ENCODE measurements at regions not wholly inside any gene's neighbourhood (a gene's known extent, or its start where the extent isn't known, plus 50 kb on each side); places are given as distances from the start of the nearest gene placed in this dataset.

DNA sequence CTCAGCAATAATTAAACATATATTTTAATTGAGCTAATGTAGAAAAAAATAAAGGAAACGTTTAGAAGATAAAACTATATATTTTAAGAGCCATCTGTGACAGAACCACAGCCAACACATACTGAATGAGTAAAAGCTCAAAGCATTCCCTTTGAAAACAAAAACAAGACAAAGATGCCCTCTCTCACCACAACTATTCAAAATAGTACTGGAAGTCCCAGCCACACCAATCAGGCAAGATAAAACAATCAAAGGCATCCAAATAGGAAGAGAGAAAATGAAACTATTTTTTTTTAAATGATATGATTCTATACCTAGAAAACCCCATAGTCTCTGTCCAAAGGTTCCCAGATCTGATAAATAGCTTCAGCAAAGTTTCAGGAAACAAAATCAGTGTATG lies 262.0 kb downstream of the HTR1A start:
- Mint-ChIP-seq H3K4me1 (no peaks in the 10 kb centered on the region), H3K4me3 (no peak overlapping the region), H3K27me3 (no peaks in the 10 kb centered on the region), H3K27ac (no peak overlapping the region), H3K9me3 (peaks cover 2 to 7% (median 5%) of the 10 kb centered on the region in 5 donors), H3K36me3 (no peaks in the 10 kb centered on the region)
- POLR2A ChIA-PET, result no interaction called here
- H3K9me3 ChIP-seq (ENCODE audit: low read length), result no peaks in the 10 kb centered on the region
- CTCF ChIA-PET, result no interaction called here
- no peak overlapping the region for H3K27ac ChIP-seq (ENCODE audit: low read depth, low read length)
- H3K36me3 ChIP-seq (ENCODE audit: insufficient read depth, low read length), result no peaks in the 10 kb centered on the region
- H3K4me1 ChIP-seq (ENCODE audit: insufficient read depth, low read length), result no peaks in the 10 kb centered on the region
- H3K4me3 ChIP-seq (ENCODE audit: low read length), result no peak overlapping the region
- DNase-seq, result no peak
- H3K27me3 ChIP-seq (ENCODE audit: insufficient read depth, low read length, poor library complexity, severe bottlenecking), result no peaks in the 10 kb centered on the region

DNA sequence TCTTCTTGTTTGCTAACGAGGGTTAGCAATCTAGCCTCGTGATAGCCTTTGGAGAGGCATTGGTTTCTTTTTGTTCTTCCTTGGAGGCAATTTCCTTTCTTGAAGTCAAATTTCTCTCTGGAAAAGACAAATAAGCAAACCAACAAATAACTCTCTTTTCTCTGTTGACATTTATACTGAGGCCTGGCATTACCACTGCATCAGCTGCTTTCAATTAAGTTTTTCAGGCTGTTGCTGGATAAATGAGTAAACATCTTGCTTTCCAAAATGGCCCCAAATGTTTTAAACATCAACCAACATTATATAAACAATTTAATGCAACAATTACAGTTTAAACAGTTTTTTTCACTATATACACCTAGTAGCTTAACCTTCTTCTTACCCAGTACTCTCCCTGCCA lies 264.4 kb downstream of the HTR1A start:
- Histone ChIP-seq H3K4me1 (ENCODE audit: insufficient read depth, low read length) (no peaks in the 10 kb centered on the region), H3K36me3 (ENCODE audit: insufficient read depth, low read length) (no peaks in the 10 kb centered on the region), H3K4me3 (ENCODE audit: low read length) (no peak overlapping the region), H3K27ac (ENCODE audit: low read depth, low read length) (no peak overlapping the region), H3K9me3 (ENCODE audit: low read length) (no peaks in the 10 kb centered on the region), H3K27me3 (ENCODE audit: insufficient read depth, low read length, poor library complexity, severe bottlenecking) (no peaks in the 10 kb centered on the region)
- no peaks in the 10 kb centered on the region for H3K4me1 Mint-ChIP-seq
- no peaks in the 10 kb centered on the region for H3K27me3 Mint-ChIP-seq
- no peak overlapping the region for H3K4me3 Mint-ChIP-seq
- no peak overlapping the region for H3K27ac Mint-ChIP-seq
- no peaks in the 10 kb centered on the region for H3K36me3 Mint-ChIP-seq
- H3K9me3 Mint-ChIP-seq, result peaks cover 3 to 8% (median 7%) of the 10 kb centered on the region in 5 donors
- CTCF ChIA-PET, result no interaction called here
- POLR2A ChIA-PET, result no interaction called here
- DNase-seq, result no peak

- no peaks in the 10 kb centered on the region for H3K27me3 ChIP-seq (ENCODE audit: insufficient read depth, low read length, poor library complexity, severe bottlenecking)
- H3K36me3 ChIP-seq (ENCODE audit: insufficient read depth, low read length), result no peaks in the 10 kb centered on the region
- H3K36me3 Mint-ChIP-seq, result no peaks in the 10 kb centered on the region
- no peaks in the 10 kb centered on the region for H3K4me1 ChIP-seq (ENCODE audit: insufficient read depth, low read length)
- H3K9me3 ChIP-seq (ENCODE audit: low read length), result no peaks in the 10 kb centered on the region
- DNase-seq, result no peak
- POLR2A ChIA-PET, result no interaction called here
- H3K4me3 Mint-ChIP-seq, result no peak overlapping the region
- H3K27me3 Mint-ChIP-seq, result no peaks in the 10 kb centered on the region
- H3K27ac Mint-ChIP-seq, result no peak overlapping the region
- H3K9me3 Mint-ChIP-seq, result peaks cover 0 to 10% (median 3%) of the 10 kb centered on the region in 5 donors
- CTCF ChIA-PET, result no interaction called here
- no peak overlapping the region for H3K4me3 ChIP-seq (ENCODE audit: low read length)
- no peak overlapping the region for H3K27ac ChIP-seq (ENCODE audit: low read depth, low read length)
- no peaks in the 10 kb centered on the region for H3K4me1 Mint-ChIP-seq
Measured at GRCh38 chr5:63690546-63690945, 271.7 kb downstream of the HTR1A start.

DNA sequence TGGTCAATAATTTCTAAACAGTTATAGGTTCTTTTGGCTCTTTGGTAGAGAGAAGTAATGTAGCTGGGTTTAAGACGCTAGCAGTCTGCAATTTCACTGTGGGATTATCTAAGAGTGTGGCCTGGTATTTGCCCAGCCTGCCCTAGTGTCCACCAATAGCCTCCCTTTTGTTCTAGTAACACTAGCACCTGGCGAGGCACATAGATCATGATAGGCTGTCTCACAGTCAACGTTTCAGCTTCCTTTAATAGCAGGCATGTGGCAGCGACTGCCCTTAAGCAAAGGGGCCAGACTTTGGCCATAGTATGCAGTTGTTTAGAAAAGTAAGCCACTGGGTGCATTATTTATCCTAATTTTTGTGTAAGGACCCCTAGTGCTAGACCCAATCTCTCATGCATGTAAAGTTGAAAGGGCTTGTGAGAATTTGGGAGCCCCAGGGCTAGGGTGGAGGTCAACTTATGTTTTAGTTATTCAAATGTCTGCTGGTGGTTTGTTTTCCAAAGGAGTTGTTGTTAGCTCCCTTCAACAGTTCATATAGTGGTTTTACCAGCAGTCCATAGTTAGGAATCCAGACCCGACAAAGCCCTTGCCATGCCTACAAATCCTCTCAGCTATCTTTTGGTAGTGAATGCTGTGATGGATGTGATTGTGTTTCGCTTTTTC lies 274.3 kb downstream of the HTR1A start:
- H3K9me3 ChIP-seq (ENCODE audit: low read length), result no peaks in the 10 kb centered on the region
- H3K27me3 Mint-ChIP-seq, result no peaks in the 10 kb centered on the region
- CTCF ChIA-PET, result no interaction called here
- no peak overlapping the region for H3K4me3 ChIP-seq (ENCODE audit: low read length)
- no peaks in the 10 kb centered on the region for H3K27me3 ChIP-seq (ENCODE audit: insufficient read depth, low read length, poor library complexity, severe bottlenecking)
- no peaks in the 10 kb centered on the region for H3K4me1 ChIP-seq (ENCODE audit: insufficient read depth, low read length)
- DNase-seq, result no peak
- POLR2A ChIA-PET, result no interaction called here
- no peak overlapping the region for H3K27ac Mint-ChIP-seq
- no peaks in the 10 kb centered on the region for H3K4me1 Mint-ChIP-seq
- peaks cover 0 to 12% (median 5%) of the 10 kb centered on the region in 5 donors for H3K9me3 Mint-ChIP-seq
- no peak overlapping the region for H3K4me3 Mint-ChIP-seq
- no peaks in the 10 kb centered on the region for H3K36me3 ChIP-seq (ENCODE audit: insufficient read depth, low read length)
- H3K36me3 Mint-ChIP-seq, result no peaks in the 10 kb centered on the region
- H3K27ac ChIP-seq (ENCODE audit: low read depth, low read length), result no peak overlapping the region

- Mint-ChIP-seq H3K27ac (no peak overlapping the region), H3K4me1 (no peaks in the 10 kb centered on the region), H3K36me3 (no peaks in the 10 kb centered on the region), H3K27me3 (no peaks in the 10 kb centered on the region), H3K4me3 (no peak overlapping the region), H3K9me3 (peaks cover 0 to 7% (median 2%) of the 10 kb centered on the region in 5 donors)
- H3K27me3 ChIP-seq (ENCODE audit: insufficient read depth, low read length, poor library complexity, severe bottlenecking), result no peaks in the 10 kb centered on the region
- H3K4me1 ChIP-seq (ENCODE audit: insufficient read depth, low read length), result no peaks in the 10 kb centered on the region
- no peaks in the 10 kb centered on the region for H3K36me3 ChIP-seq (ENCODE audit: insufficient read depth, low read length)
- no peak overlapping the region for H3K4me3 ChIP-seq (ENCODE audit: low read length)
- ChIA-PET POLR2A (no interaction called here), CTCF (no interaction called here)
- no peak for DNase-seq
- H3K9me3 ChIP-seq (ENCODE audit: low read length), result no peaks in the 10 kb centered on the region
- no peak overlapping the region for H3K27ac ChIP-seq (ENCODE audit: low read depth, low read length)
Measured at GRCh38 chr5:63686938-63687337, 275.3 kb downstream of the HTR1A start.

- POLR2A ChIA-PET, result no interaction called here
- H3K4me3 ChIP-seq (ENCODE audit: low read length), result no peak overlapping the region
Measured at GRCh38 chr5:63686181-63686580, 276.1 kb downstream of the HTR1A start.

GRCh38 chr5:63685454-63685853 lies 276.8 kb downstream of the HTR1A start:
- no peaks in the 10 kb centered on the region for H3K36me3 Mint-ChIP-seq
- POLR2A ChIA-PET, result no interaction called here
- no peak overlapping the region for H3K4me3 Mint-ChIP-seq
- H3K27ac ChIP-seq (ENCODE audit: low read depth, low read length), result no peak overlapping the region
- H3K4me3 ChIP-seq (ENCODE audit: low read length), result no peak overlapping the region
- H3K4me1 ChIP-seq (ENCODE audit: insufficient read depth, low read length), result no peaks in the 10 kb centered on the region
- no peaks in the 10 kb centered on the region for H3K27me3 ChIP-seq (ENCODE audit: insufficient read depth, low read length, poor library complexity, severe bottlenecking)
- H3K27ac Mint-ChIP-seq, result no peak overlapping the region
- H3K36me3 ChIP-seq (ENCODE audit: insufficient read depth, low read length), result no peaks in the 10 kb centered on the region
- no peak for DNase-seq
- no peaks in the 10 kb centered on the region for H3K9me3 ChIP-seq (ENCODE audit: low read length)
- no peaks in the 10 kb centered on the region for H3K27me3 Mint-ChIP-seq
- no peaks in the 10 kb centered on the region for H3K4me1 Mint-ChIP-seq
- CTCF ChIA-PET, result no interaction called here
- peaks cover 0 to 7% (median 2%) of the 10 kb centered on the region in 5 donors for H3K9me3 Mint-ChIP-seq

More at GRCh38 chr5:63686181-63686580, 276.1 kb downstream of the HTR1A start:
- Mint-ChIP-seq H3K36me3 (no peaks in the 10 kb centered on the region), H3K9me3 (peaks cover 0 to 7% (median 2%) of the 10 kb centered on the region in 5 donors), H3K27me3 (no peaks in the 10 kb centered on the region), H3K4me3 (no peak overlapping the region), H3K4me1 (no peaks in the 10 kb centered on the region), H3K27ac (no peak overlapping the region)
- Histone ChIP-seq H3K4me1 (ENCODE audit: insufficient read depth, low read length) (no peaks in the 10 kb centered on the region), H3K27me3 (ENCODE audit: insufficient read depth, low read length, poor library complexity, severe bottlenecking) (no peaks in the 10 kb centered on the region), H3K36me3 (ENCODE audit: insufficient read depth, low read length) (no peaks in the 10 kb centered on the region), H3K9me3 (ENCODE audit: low read length) (no peaks in the 10 kb centered on the region), H3K27ac (ENCODE audit: low read depth, low read length) (no peak overlapping the region)
- CTCF ChIA-PET, result no interaction called here
- no peak for DNase-seq

DNA sequence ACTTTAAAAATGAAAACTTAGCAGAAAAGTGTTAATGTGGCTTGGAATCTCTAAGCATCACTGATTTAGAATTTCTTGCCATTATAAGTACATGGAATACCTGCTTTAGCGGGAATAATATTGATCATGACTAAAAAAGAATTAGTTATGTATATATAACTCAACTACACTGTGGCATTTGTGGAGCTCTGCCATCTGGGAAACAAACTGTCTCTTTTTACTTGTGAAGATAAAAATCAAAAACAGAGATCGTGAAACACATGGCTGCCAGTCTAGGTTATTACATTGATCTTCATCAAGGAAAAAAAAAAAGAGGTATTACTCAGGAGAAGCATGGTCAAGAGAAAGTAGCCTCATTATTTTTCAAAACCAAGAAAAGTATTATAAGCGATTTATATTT lies 287.4 kb downstream of the HTR1A start:
- Mint-ChIP-seq H3K27ac (no peak overlapping the region), H3K36me3 (no peaks in the 10 kb centered on the region), H3K27me3 (no peaks in the 10 kb centered on the region), H3K4me1 (no peaks in the 10 kb centered on the region), H3K9me3 (peaks cover 1 to 26% (median 6%) of the 10 kb centered on the region in 5 donors), H3K4me3 (no peak overlapping the region)
- no peak overlapping the region for H3K4me3 ChIP-seq (ENCODE audit: low read length)
- H3K9me3 ChIP-seq (ENCODE audit: low read length), result no peaks in the 10 kb centered on the region
- POLR2A ChIA-PET, result no interaction called here
- H3K27ac ChIP-seq (ENCODE audit: low read depth, low read length), result no peak overlapping the region
- DNase-seq, result no peak
- no peaks in the 10 kb centered on the region for H3K4me1 ChIP-seq (ENCODE audit: insufficient read depth, low read length)
- H3K36me3 ChIP-seq (ENCODE audit: insufficient read depth, low read length), result no peaks in the 10 kb centered on the region
- CTCF ChIA-PET, result no interaction called here
- no peaks in the 10 kb centered on the region for H3K27me3 ChIP-seq (ENCODE audit: insufficient read depth, low read length, poor library complexity, severe bottlenecking)

GRCh38 chr5:63655043-63655442 lies 307.2 kb downstream of the HTR1A start:
- POLR2A ChIA-PET, result no interaction called here
- CTCF ChIA-PET, result no interaction called here
- no peaks in the 10 kb centered on the region for H3K36me3 Mint-ChIP-seq

More at GRCh38 chr5:63655043-63655442, 307.2 kb downstream of the HTR1A start:
- Mint-ChIP-seq H3K27me3 (no peaks in the 10 kb centered on the region), H3K9me3 (peaks cover 0 to 29% (median 4%) of the 10 kb centered on the region in 5 donors), H3K27ac (no peak overlapping the region), H3K4me3 (no peak overlapping the region), H3K4me1 (no peaks in the 10 kb centered on the region)
- no peaks in the 10 kb centered on the region for H3K4me1 ChIP-seq (ENCODE audit: insufficient read depth, low read length)
- no peak for DNase-seq
- H3K9me3 ChIP-seq (ENCODE audit: low read length), result no peaks in the 10 kb centered on the region
- H3K27me3 ChIP-seq (ENCODE audit: insufficient read depth, low read length, poor library complexity, severe bottlenecking), result no peaks in the 10 kb centered on the region
- no peak overlapping the region for H3K27ac ChIP-seq (ENCODE audit: low read depth, low read length)
- H3K4me3 ChIP-seq (ENCODE audit: low read length), result no peak overlapping the region
- no peaks in the 10 kb centered on the region for H3K36me3 ChIP-seq (ENCODE audit: insufficient read depth, low read length)

Data from CD8-positive, alpha-beta memory T cell (primary cell).